ENCODE measurements at regions not wholly inside any gene's neighbourhood (a gene's known extent, or its start where the extent isn't known, plus 50 kb on each side); places are given as distances from the start of the nearest gene placed in this dataset.

DNA sequence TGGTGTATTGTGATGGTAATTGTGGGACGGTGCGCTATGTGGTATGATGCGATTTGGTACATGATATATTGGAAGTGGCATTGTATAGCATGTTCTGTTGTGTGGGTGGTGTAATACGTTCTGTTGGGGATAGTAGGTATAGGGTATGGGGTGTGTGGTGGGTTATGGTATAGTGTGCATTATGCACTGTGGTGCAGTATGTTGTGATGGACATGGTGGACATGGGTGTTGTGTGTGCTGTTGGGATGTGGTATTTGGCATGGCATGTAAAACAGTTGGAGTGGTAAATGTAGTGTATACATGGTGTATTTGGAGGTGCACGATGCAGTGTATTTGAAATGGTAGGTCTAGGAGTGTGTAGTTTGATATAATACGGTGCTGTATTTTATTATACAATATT is 170.6 kb upstream of the CNTNAP4 start:
- Histone ChIP-seq H3K36me3 (no peaks in the 10 kb centered on the region), H3K9me3 (replicated peaks) (peaks cover 51% of the 10 kb centered on the region), H3K27me3 (ENCODE audit: low read depth) (no peaks in the 10 kb centered on the region), H3K4me1 (no peaks in the 10 kb centered on the region), H3K4me3 (no peak overlapping the region), H3K27ac (replicated peaks) (no peak overlapping the region)
- DNase-seq = no peak
- intact Hi-C loops (cut with micrococcal nuclease) = no loop called here
- TF ChIP-seq, protein P1, sequence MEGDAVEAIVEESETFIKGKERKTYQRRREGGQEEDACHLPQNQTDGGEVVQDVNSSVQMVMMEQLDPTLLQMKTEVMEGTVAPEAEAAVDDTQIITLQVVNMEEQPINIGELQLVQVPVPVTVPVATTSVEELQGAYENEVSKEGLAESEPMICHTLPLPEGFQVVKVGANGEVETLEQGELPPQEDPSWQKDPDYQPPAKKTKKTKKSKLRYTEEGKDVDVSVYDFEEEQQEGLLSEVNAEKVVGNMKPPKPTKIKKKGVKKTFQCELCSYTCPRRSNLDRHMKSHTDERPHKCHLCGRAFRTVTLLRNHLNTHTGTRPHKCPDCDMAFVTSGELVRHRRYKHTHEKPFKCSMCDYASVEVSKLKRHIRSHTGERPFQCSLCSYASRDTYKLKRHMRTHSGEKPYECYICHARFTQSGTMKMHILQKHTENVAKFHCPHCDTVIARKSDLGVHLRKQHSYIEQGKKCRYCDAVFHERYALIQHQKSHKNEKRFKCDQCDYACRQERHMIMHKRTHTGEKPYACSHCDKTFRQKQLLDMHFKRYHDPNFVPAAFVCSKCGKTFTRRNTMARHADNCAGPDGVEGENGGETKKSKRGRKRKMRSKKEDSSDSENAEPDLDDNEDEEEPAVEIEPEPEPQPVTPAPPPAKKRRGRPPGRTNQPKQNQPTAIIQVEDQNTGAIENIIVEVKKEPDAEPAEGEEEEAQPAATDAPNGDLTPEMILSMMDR (IDR thresholded peaks at IDR 0.05; ENCODE audit: borderline replicate concordance) = no peak

GRCh38 chr16:76108460-76108859 is 168.7 kb upstream of the CNTNAP4 start:
- Histone ChIP-seq H3K4me1 (no peaks in the 10 kb centered on the region), H3K27me3 (ENCODE audit: low read depth) (no peaks in the 10 kb centered on the region), H3K9me3 (replicated peaks) (peaks cover 35% of the 10 kb centered on the region), H3K36me3 (no peaks in the 10 kb centered on the region), H3K4me3 (no peak overlapping the region), H3K27ac (replicated peaks) (no peak overlapping the region)
- intact Hi-C loops (cut with micrococcal nuclease) = no loop called here
- no peak for DNase-seq
- TF ChIP-seq, protein P1 (IDR thresholded peaks at IDR 0.05; ENCODE audit: borderline replicate concordance) = no peak

GRCh38 chr16:76114681-76115080 is 162.5 kb upstream of the CNTNAP4 start:
- TF ChIP-seq, protein P1 (IDR thresholded peaks at IDR 0.05; ENCODE audit: borderline replicate concordance) = no peak
- no peak overlapping the region for H3K4me3 ChIP-seq
- no peaks in the 10 kb centered on the region for H3K36me3 ChIP-seq
- no peaks in the 10 kb centered on the region for H3K27me3 ChIP-seq (ENCODE audit: low read depth)
- intact Hi-C loops (cut with micrococcal nuclease) = no loop called here
- H3K4me1 ChIP-seq = no peaks in the 10 kb centered on the region
- DNase-seq = no peak
- no peak overlapping the region for H3K27ac ChIP-seq (replicated peaks)
- peaks cover 27% of the 10 kb centered on the region for H3K9me3 ChIP-seq (replicated peaks)

GRCh38 chr16:76118344-76118743 is 158.9 kb upstream of the CNTNAP4 start:
- Histone ChIP-seq H3K9me3 (replicated peaks) (peaks cover 11% of the 10 kb centered on the region), H3K4me3 (no peak overlapping the region), H3K27ac (replicated peaks) (no peak overlapping the region), H3K36me3 (no peaks in the 10 kb centered on the region), H3K27me3 (ENCODE audit: low read depth) (no peaks in the 10 kb centered on the region), H3K4me1 (no peaks in the 10 kb centered on the region)
- no peak for DNase-seq
- intact Hi-C loops (cut with micrococcal nuclease) = no loop called here
- TF ChIP-seq, protein P1 (IDR thresholded peaks at IDR 0.05; ENCODE audit: borderline replicate concordance) = no peak

GRCh38 chr16:76121636-76122035 is 155.6 kb upstream of the CNTNAP4 start:
- H3K4me1 ChIP-seq = no peaks in the 10 kb centered on the region
- no peak overlapping the region for H3K4me3 ChIP-seq
- H3K27me3 ChIP-seq (ENCODE audit: low read depth) = no peaks in the 10 kb centered on the region
- TF ChIP-seq, protein P1 (IDR thresholded peaks at IDR 0.05; ENCODE audit: borderline replicate concordance) = no peak
- no peak overlapping the region for H3K27ac ChIP-seq (replicated peaks)
- H3K9me3 ChIP-seq (replicated peaks) = no peaks in the 10 kb centered on the region
- intact Hi-C loops (cut with micrococcal nuclease) = no loop called here
- H3K36me3 ChIP-seq = no peaks in the 10 kb centered on the region
- DNase-seq = no peak

DNA sequence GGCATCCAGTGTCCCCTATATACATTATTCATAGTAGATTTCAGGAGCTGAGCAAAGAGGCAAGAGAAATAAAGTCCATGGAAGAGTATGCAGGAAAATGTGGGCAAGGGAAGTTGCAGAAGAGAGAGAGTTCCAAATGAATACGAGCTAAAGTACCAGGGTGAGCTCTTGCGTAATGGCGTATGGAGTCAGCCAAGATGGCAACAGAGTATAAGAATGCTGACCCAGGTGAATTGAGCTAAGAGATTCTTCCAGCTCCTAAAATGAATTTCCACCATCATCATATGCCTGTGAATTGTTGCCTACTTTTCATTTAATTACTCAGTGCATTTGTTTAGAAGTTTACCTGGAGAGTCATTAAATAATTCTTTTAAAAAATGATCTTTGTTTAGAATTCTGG is 153.2 kb upstream of the CNTNAP4 start:
- H3K4me1 ChIP-seq = no peaks in the 10 kb centered on the region
- H3K4me3 ChIP-seq = no peak overlapping the region
- intact Hi-C loops (cut with micrococcal nuclease) = no loop called here
- DNase-seq = no peak
- H3K9me3 ChIP-seq (replicated peaks) = peaks cover 2% of the 10 kb centered on the region
- H3K27ac ChIP-seq (replicated peaks) = no peak overlapping the region
- H3K27me3 ChIP-seq (ENCODE audit: low read depth) = no peaks in the 10 kb centered on the region
- TF ChIP-seq, protein P1 (IDR thresholded peaks at IDR 0.05; ENCODE audit: borderline replicate concordance) = no peak
- no peaks in the 10 kb centered on the region for H3K36me3 ChIP-seq

All from left ventricle myocardium inferior (tissue), 1 donor.